Non-pigmented ciliary epithelial cell (primary cell): ENCODE measurements at regions not wholly inside any gene's neighbourhood (a gene's known extent, or its start where the extent isn't known, plus 50 kb on each side); places are given as distances from the start of the nearest gene placed in this dataset.
"Not testable (repeated sequence)": the region's sequence is repeated elsewhere in the genome, so short reads cannot be mapped to it uniquely, and the experiment has no call there.

ENCODE experiments used
- DNase-seq: peaks from one replicate; pipeline ENCODE4 v3.0.0-alpha.2; 2010; ENCODE audit warnings: low read depth

- no peak for DNase-seq
Observed at GRCh38 chr6:3619800-3620199, 131.7 kb downstream of the PXDC1 start.

GRCh38 chr6:3619201-3619600 lies 132.3 kb downstream of the PXDC1 start:
- no peak for DNase-seq

GRCh38 chr6:3618642-3619041 lies 132.9 kb downstream of the PXDC1 start:
- no peak for DNase-seq

GRCh38 chr6:3617681-3618311 lies 133.7 kb downstream of the PXDC1 start:
- no peak for DNase-seq

- DNase-seq, result no peak
Observed at GRCh38 chr6:3617192-3617631, 134.3 kb downstream of the PXDC1 start.

GRCh38 chr6:3616565-3617176 lies 134.8 kb downstream of the PXDC1 start:
- DNase-seq, result no peak

- no peak for DNase-seq
Observed at GRCh38 chr6:3615391-3616380, 135.8 kb downstream of the PXDC1 start.

GRCh38 chr6:3614918-3615317 lies 136.6 kb downstream of the PXDC1 start:
- no peak for DNase-seq

GRCh38 chr6:3613565-3613964 lies 137.9 kb downstream of the PXDC1 start:
- not testable (repeated sequence) for DNase-seq

GRCh38 chr6:3612341-3613041 lies 139.0 kb downstream of the PXDC1 start:
- DNase-seq, result peak; percentile 68

GRCh38 chr6:3610921-3611320 lies 140.6 kb downstream of the PXDC1 start:
- DNase-seq, result no peak

GRCh38 chr6:3610206-3610605 lies 141.3 kb downstream of the PXDC1 start:
- DNase-seq, result no peak

- no peak for DNase-seq
Observed at GRCh38 chr6:3609388-3609787, 142.1 kb downstream of the PXDC1 start.

- no peak for DNase-seq
Observed at GRCh38 chr6:3608159-3608558, 143.4 kb downstream of the PXDC1 start.

- DNase-seq, result no peak
Observed at GRCh38 chr6:3607599-3607998, 143.9 kb downstream of the PXDC1 start.

GRCh38 chr6:3607171-3607570 lies 144.3 kb downstream of the PXDC1 start:
- DNase-seq, result no peak

- no peak for DNase-seq
Observed at GRCh38 chr6:3603340-3604130, 146.7 kb upstream of the SLC22A23 start.

- DNase-seq, result no peak
Observed at GRCh38 chr6:3601570-3601969, 144.7 kb upstream of the SLC22A23 start.

- no peak for DNase-seq
Observed at GRCh38 chr6:3597500-3598064, 140.7 kb upstream of the SLC22A23 start.

- DNase-seq, result no peak
Observed at GRCh38 chr6:3596766-3597165, 139.9 kb upstream of the SLC22A23 start.

- no peak for DNase-seq
Observed at GRCh38 chr6:3594201-3594600, 137.4 kb upstream of the SLC22A23 start.
